Smooth muscle cell (in vitro differentiated cells): ENCODE measurements at regions not wholly inside any gene's neighbourhood (a gene's known extent, or its start where the extent isn't known, plus 50 kb on each side); places are given as distances from the start of the nearest gene placed in this dataset.

Experiments
- DNase-seq: peaks from one replicate; lab custom pipeline; 2025; ENCODE audit not compliant: unreplicated experiment; lab: John Stamatoyannopoulos, UW
- H2AFZ ChIP-seq: fragments of 200-600 bp; sonication (generic); 2 replicates; pipeline ENCODE4 v1.6.0; 2016; ENCODE audit warnings: antibody characterized with exemption, low read depth, mild to moderate bottlenecking
- H3F3A ChIP-seq: fragments of 200-600 bp; sonication (generic); 2 replicates; pipeline ENCODE4 v1.6.0; 2017; ENCODE audit warnings: antibody characterized with exemption, low read depth
- H3K27ac ChIP-seq: fragments of 200-600 bp; sonication (generic); 2 replicates; pipeline ENCODE4 v1.5.1; 2016; ENCODE audit warnings: low read depth, mild to moderate bottlenecking
- H3K27me3 ChIP-seq: fragments of 200-600 bp; sonication (generic); 2 replicates; pipeline ENCODE4 v1.6.1; 2016; ENCODE audit warnings: low read depth, mild to moderate bottlenecking
- H3K36me3 ChIP-seq: fragments of 200-600 bp; sonication (generic); 2 replicates; pipeline ENCODE4 v1.5.1; 2016; ENCODE audit warnings: low read depth
- H3K4me1 ChIP-seq: fragments of 200-600 bp; sonication (generic); 2 replicates; pipeline ENCODE4 v1.5.1; 2016; ENCODE audit warnings: low read depth
- H3K4me2 ChIP-seq: fragments of 200-600 bp; sonication (generic); 2 replicates; pipeline ENCODE4 v1.6.0; 2016; ENCODE audit warnings: mild to moderate bottlenecking
- H3K4me3 ChIP-seq: fragments of 200-600 bp; sonication (generic); 2 replicates; pipeline ENCODE4 v1.5.1; 2016; ENCODE audit warnings: mild to moderate bottlenecking
- H3K79me2 ChIP-seq: fragments of 200-600 bp; sonication (generic); 2 replicates; pipeline ENCODE4 v1.6.0; 2016; ENCODE audit warnings: low read depth, mild to moderate bottlenecking
- H3K9ac ChIP-seq: fragments of 200-600 bp; sonication (generic); 2 replicates; pipeline ENCODE4 v1.6.0; 2016; ENCODE audit warnings: low read depth
- H3K9me3 ChIP-seq: fragments of 200-600 bp; sonication (generic); replicated peaks from 2 replicates; pipeline ENCODE4 v1.5.1; 2016; ENCODE audit warnings: low read depth
- H4K20me1 ChIP-seq: fragments of 200-600 bp; sonication (generic); 2 replicates; pipeline ENCODE4 v1.6.0; 2016; ENCODE audit warnings: low read depth
- WGBS: methylation state at CpG from one replicate; pipeline ENCODE4 v1.1.7; 2016; ENCODE audit warnings: low lambda C conversion rate; 5-methylcytosine and 5-hydroxymethylcytosine counted together
- TF ChIP-seq, protein P1 (sequence below): fragments of 200-600 bp; sonication (generic); IDR thresholded peaks from 2 replicates; pipeline ENCODE4 v1.5.1; 2017; ENCODE audit warnings: borderline replicate concordance, mild to moderate bottlenecking, antibody characterized with exemption; ENCODE audit not compliant: insufficient read depth, poor library complexity, severe bottlenecking

DNA sequence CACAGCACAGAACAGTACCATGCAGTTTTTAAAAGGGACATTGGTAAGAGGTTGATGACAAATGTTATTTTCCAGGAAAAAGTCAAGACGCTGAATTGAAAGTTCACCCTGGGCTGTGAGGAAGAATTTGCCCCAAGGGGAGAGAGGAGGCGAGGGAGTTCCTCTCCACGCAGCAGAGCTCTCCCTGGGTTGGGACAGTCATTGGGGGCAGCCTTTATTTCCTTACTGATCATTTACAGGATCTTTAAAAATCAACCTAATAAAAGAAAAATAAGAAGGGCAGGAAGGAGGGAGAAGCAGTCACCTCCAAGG, 49.9 kb upstream of the WNT7B start:
- peak overlapping the region; percentile 48 for H3K4me3 ChIP-seq
- H3K79me2 ChIP-seq: no peaks in the 10 kb centered on the region
- DNase-seq: no peak
- 45% methylated on average over 3 of the region's 3 CpGs for WGBS
- H3K27me3 ChIP-seq: no peaks in the 10 kb centered on the region
- no peaks in the 10 kb centered on the region for H3K4me1 ChIP-seq
- H3K9me3 ChIP-seq: no peaks in the 10 kb centered on the region
- TF ChIP-seq, protein P1, sequence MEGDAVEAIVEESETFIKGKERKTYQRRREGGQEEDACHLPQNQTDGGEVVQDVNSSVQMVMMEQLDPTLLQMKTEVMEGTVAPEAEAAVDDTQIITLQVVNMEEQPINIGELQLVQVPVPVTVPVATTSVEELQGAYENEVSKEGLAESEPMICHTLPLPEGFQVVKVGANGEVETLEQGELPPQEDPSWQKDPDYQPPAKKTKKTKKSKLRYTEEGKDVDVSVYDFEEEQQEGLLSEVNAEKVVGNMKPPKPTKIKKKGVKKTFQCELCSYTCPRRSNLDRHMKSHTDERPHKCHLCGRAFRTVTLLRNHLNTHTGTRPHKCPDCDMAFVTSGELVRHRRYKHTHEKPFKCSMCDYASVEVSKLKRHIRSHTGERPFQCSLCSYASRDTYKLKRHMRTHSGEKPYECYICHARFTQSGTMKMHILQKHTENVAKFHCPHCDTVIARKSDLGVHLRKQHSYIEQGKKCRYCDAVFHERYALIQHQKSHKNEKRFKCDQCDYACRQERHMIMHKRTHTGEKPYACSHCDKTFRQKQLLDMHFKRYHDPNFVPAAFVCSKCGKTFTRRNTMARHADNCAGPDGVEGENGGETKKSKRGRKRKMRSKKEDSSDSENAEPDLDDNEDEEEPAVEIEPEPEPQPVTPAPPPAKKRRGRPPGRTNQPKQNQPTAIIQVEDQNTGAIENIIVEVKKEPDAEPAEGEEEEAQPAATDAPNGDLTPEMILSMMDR: no peak
- peak overlapping the region; percentile 6 for H3K9ac ChIP-seq
- no peaks in the 10 kb centered on the region for H4K20me1 ChIP-seq
- no peaks in the 10 kb centered on the region for H3F3A ChIP-seq
- peak overlapping the region; percentile 85 for H2AFZ ChIP-seq
- H3K36me3 ChIP-seq: no peaks in the 10 kb centered on the region
- H3K4me2 ChIP-seq: peak overlapping the region; percentile 89
- H3K27ac ChIP-seq: no peak overlapping the region

DNA sequence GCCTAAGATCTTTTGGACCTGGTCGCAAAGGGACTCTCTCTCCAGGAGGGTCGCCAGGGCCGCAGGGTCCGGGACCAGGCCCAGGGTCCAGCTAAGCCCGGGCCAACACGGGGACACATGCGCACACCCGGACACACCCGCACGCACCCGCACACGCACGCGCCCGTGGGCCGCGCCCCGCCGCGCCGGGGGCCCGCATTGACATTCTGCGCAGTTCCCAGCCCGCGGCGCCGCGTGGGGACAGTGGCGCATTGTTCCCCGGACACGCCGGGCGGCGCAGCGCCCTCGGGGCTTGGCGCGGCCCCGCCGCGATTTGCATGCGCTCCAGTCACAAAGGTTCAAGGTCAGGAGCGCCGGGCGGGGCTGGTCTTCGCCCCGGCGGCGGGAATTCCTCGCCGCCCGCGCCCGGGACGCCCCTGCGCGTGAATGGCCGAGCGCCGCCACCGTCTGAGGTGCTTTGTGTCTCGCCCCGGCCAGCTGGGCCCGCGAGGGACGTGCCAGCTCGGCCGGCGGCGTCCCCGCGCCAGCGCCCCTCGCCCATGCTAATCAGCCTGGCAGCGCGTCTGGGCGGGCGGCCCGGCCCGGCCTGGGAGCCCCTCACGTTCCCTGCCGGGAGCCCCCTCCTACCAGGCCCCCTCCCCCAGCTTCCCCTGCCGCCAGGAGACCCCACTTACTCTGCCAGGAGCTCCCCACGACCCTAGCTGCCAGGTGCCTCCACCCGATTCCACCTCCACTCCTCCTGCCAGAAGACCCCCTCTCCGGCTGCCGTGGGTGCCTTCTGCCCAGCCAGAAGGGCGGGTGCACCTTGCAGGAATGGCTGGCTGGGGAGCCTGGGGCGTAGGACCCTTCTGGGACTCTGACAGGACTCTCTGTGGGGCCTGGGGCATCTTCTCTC, 50.5 kb upstream of the WNT7B start:
- Histone ChIP-seq H3K4me3 (peak overlapping the region; percentile 48), H3K36me3 (no peaks in the 10 kb centered on the region), H3K9me3 (no peaks in the 10 kb centered on the region), H3K79me2 (no peaks in the 10 kb centered on the region), H3K27me3 (no peaks in the 10 kb centered on the region), H3K4me2 (peak overlapping the region; percentile 89), H2AFZ (peak overlapping the region; percentile 85), H3K27ac (no peak overlapping the region), H3K9ac (peak overlapping the region; percentile 54), H3K4me1 (no peaks in the 10 kb centered on the region), H4K20me1 (no peaks in the 10 kb centered on the region), H3F3A (no peaks in the 10 kb centered on the region)
- 13% methylated on average over 81 of the region's 89 CpGs for WGBS
- no peak for DNase-seq
- TF ChIP-seq, protein P1: no peak

DNA sequence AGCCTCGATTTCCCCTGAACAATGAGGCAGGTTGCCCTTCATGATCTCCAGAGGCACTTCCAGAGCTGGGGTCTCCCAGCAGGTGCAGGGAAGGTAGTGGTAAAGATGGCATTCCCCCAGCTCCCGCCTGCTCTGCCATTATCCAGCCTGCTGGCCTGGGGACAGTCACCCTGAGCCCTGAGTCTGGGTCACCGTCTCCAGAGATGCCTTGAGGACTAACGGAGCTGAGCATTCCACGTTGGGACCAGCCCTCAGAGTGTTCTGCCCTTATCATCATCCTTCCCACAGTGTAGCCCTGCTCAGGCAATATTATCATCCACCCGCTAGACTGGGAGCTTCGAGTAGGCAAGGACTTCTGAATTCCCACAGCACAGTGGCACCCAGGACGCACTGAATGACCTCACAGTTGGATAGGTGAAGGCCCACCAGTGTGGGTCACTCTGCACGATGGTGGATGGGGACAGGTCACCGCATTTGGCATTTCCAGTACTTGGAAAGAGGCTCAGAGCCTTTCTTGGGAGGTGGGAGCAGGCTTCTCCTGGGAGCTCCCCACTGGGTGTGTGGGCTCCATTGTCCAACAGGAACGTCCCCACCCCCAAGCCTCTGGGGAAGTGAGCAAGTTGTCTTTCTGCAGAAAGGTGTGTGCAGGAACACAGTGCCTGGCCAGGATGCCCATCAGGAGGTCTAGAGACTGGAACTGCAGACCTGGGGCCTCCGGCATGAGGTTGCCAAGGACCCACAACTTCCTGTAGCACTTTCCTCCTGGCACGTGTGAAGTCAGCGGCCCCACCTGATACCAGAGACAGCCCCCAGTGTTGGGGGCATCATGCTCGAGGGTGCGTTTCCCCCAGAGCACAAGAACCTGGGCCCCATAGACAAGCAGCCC, 51.4 kb upstream of the WNT7B start:
- H3K79me2 ChIP-seq: no peaks in the 10 kb centered on the region
- TF ChIP-seq, protein P1: no peak
- no peaks in the 10 kb centered on the region for H3K9me3 ChIP-seq
- H3K4me1 ChIP-seq: no peaks in the 10 kb centered on the region
- no peak overlapping the region for H3K4me3 ChIP-seq
- H3K36me3 ChIP-seq: no peaks in the 10 kb centered on the region
- no peaks in the 10 kb centered on the region for H3F3A ChIP-seq
- H4K20me1 ChIP-seq: no peaks in the 10 kb centered on the region
- DNase-seq: no peak
- no peak overlapping the region for H3K9ac ChIP-seq
- no peak overlapping the region for H2AFZ ChIP-seq
- no peaks in the 10 kb centered on the region for H3K27me3 ChIP-seq
- WGBS: 87% methylated on average over 16 of the region's 16 CpGs
- no peak overlapping the region for H3K27ac ChIP-seq
- peak overlapping the region; percentile 89 for H3K4me2 ChIP-seq
